Muscle layer of duodenum (tissue), 2 donors: ENCODE measurements at regions not wholly inside any gene's neighbourhood (a gene's known extent, or its start where the extent isn't known, plus 50 kb on each side); places are given as distances from the start of the nearest gene placed in this dataset.
"Not testable (repeated sequence)": the region's sequence is repeated elsewhere in the genome, so short reads cannot be mapped to it uniquely, and the experiment has no call there.

Experiments
- H3K27ac ChIP-seq: one replicate; pipeline ENCODE4 v1.7.0; 2013; ENCODE audit warnings: mild to moderate bottlenecking, low read length
- H3K27me3 ChIP-seq: one replicate; pipeline ENCODE4 v1.7.0; 2013; ENCODE audit warnings: low read depth, mild to moderate bottlenecking, control low read depth, low read length
- H3K36me3 ChIP-seq, 2 donors: one replicate each; pipeline ENCODE4 v1.7.0; 2013; ENCODE audit warnings: low read length in 2 of 2, control low read depth in 1 of 2, mild to moderate bottlenecking in 1 of 2; ENCODE audit not compliant: insufficient read depth in 2 of 2, control insufficient read depth in 1 of 2
- H3K4me1 ChIP-seq, 2 donors: one replicate each; pipeline ENCODE4 v1.7.0; 2013; ENCODE audit warnings: low read length in 2 of 2, mild to moderate bottlenecking in 2 of 2, control low read depth in 1 of 2, moderate library complexity in 1 of 2; ENCODE audit not compliant: insufficient read depth in 2 of 2, control insufficient read depth in 1 of 2
- H3K4me3 ChIP-seq, 2 donors: one replicate each; pipeline ENCODE4 v1.7.0; 2013; ENCODE audit warnings: low read length in 2 of 2, low read depth in 1 of 2, mild to moderate bottlenecking in 1 of 2
- H3K9me3 ChIP-seq, 2 donors: one replicate each; pipeline ENCODE4 v1.7.0; 2013; ENCODE audit warnings: low read length in 2 of 2, control low read depth in 1 of 2, mild to moderate bottlenecking in 1 of 2; ENCODE audit not compliant: control insufficient read depth in 1 of 2
- donor health status: healthy.

DNA sequence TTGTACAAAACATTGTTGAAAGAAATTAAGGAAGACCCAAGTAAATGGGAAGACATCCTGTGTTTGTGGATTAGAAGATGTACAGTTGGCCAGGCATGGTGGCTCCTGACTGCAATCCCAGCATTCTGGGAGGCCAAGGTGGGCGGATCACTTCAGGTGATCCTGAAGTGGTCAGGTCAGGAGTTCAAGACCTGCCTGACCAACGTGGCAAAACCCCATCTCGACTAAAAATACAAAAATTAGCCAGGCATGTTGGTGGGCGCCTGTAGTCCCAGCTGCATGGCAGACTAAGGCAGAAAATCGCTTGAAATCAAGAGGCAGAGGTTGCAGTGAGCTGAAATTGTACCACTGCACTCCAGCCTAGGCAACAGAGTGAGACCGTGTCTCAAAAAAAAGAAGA is 62.0 kb upstream of the SEPTIN5 start:
- Histone ChIP-seq H3K27me3 (no peaks in the 10 kb centered on the region), H3K27ac (no peak overlapping the region), H3K9me3 (peaks cover 9 to 12% of the 10 kb centered on the region in 2 donors), H3K36me3 (no peaks in the 10 kb centered on the region), H3K4me1 (no peaks in the 10 kb centered on the region), H3K4me3 (no peak overlapping the region)

DNA sequence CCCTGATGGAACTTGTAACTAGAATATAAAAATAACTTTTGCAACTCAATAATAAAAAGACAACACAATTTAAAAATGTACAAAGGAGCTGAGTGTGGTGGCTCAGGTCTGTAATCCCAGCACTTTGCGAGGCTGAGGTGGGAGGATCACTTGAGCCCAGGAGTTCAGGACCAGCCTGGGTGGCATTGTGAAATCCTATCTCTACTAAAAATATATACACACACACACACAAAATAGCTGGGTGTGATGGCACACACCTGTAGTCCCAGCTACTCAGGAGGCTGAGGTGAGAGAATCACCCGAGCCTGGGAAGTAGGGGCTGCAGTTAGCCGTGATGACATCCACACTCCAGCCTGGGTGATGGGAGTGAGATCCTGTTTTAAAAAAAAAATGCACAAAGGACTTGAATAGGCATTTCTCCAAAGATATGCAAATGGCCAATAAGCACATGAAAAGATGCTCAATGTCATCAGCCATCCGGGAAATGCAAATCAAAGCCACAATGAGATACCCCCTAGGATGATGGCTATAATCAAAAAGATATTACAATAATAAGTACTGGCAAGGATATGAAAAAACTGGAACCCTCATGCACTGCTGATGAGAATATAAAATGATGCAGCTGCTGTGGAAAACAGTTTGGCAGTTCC is 59.8 kb upstream of the SEPTIN5 start:
- Histone ChIP-seq H3K9me3 (peaks cover 0 to under 1% of the 10 kb centered on the region in 2 donors), H3K4me3 (no peak overlapping the region), H3K27me3 (no peaks in the 10 kb centered on the region), H3K36me3 (no peaks in the 10 kb centered on the region), H3K27ac (no peak overlapping the region), H3K4me1 (no peaks in the 10 kb centered on the region)

DNA sequence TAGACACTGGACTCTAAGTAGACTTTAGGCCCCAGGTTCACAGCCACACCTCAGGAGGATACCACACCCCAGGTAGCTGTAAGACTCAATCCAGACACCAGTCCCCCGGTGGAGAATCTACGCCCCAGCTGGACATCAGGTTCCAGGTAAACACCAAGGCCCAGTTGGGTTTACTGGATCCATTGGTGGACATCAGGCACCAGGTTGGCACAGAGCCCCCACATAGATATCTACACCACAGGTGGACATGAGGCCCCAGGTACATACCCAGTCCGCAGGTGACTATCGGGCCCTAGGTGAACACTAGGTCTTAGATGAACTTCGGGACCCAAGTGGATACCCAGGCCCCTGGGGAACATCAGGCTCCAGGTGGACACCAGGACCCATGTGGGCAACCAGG is 58.9 kb upstream of the SEPTIN5 start:
- Histone ChIP-seq H3K4me3 (no peak overlapping the region), H3K4me1 (no peaks in the 10 kb centered on the region), H3K27ac (no peak overlapping the region), H3K27me3 (no peaks in the 10 kb centered on the region), H3K36me3 (no peaks in the 10 kb centered on the region), H3K9me3 (no peaks in the 10 kb centered on the region)

DNA sequence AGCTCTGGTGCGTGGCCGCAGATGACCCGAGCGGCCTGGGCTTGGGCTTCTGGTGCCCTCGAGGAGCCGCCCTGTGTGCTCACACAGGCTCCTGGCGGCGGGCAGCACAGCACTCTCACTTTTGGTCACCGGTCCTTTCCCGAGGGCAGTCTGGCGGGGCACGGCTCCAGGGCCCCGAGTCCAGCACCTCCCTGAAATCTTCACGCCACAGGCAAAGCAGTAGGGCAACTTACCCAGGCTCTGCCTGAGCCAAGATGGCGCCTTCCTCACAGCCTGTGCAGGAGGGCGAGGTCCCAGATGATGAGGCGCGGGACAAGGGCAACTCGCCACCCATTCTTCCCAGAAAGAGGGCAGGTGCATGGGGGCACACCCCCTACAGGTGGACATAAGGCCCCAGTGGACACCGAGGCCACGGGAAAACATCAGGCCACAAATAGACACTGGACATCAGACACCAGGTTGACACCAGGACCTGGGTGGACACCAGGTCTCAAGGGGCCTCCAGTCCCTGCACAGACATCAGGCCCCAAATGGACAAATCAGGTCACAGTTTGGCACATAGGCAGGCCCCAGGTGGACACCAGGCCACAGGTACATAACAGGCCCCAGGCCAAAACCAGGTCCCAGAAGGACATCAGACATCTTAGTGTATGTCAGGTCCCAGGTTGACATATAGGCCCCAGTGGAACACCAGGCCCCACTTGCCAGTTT is 57.6 kb upstream of the SEPTIN5 start:
- H3K4me3 ChIP-seq = no peak overlapping the region
- no peaks in the 10 kb centered on the region for H3K36me3 ChIP-seq
- H3K4me1 ChIP-seq = no peaks in the 10 kb centered on the region
- no peaks in the 10 kb centered on the region for H3K9me3 ChIP-seq
- H3K27me3 ChIP-seq = no peaks in the 10 kb centered on the region
- H3K27ac ChIP-seq = no peak overlapping the region

DNA sequence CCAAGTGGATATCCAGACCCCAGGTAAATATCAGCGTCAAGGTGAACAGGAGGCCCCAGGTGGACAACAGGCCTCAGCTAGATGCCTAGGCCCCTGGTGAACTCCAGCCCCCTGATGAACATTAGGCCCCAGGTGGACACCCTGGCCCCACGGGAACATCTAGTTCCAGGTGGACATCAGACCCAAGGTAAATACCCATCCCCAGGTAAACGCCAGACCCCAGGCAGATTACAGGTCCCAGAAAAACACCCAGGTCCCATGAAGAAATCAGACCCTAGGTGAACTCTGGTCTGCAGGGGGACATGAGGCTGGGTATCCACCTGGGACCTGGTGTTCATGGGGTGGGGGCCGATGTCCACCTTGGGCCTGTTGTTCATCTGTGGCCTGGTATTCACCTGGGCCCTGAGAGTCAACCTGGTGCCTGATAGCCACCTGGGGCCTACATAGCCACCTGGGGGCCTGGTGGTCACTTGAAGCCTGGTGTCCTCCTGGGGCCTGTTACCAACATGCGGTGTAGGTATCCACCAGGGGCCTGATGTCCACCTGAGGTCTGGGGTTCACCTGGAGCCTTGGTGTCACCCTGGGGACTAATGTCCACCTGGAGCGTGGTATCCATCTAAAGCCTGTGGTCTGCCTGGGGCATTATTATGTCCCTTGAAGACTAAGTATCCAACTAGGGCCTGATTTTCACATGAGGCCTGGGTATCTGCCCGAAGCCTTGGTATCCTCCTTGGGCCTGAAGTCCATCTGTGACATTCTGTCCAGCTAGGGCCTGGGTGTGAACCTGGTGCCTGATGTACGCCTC is 56.8 kb upstream of the SEPTIN5 start:
- Histone ChIP-seq H3K4me3 (no peak overlapping the region), H3K9me3 (no peaks in the 10 kb centered on the region), H3K27ac (no peak overlapping the region), H3K4me1 (no peaks in the 10 kb centered on the region), H3K27me3 (no peaks in the 10 kb centered on the region), H3K36me3 (no peaks in the 10 kb centered on the region)

DNA sequence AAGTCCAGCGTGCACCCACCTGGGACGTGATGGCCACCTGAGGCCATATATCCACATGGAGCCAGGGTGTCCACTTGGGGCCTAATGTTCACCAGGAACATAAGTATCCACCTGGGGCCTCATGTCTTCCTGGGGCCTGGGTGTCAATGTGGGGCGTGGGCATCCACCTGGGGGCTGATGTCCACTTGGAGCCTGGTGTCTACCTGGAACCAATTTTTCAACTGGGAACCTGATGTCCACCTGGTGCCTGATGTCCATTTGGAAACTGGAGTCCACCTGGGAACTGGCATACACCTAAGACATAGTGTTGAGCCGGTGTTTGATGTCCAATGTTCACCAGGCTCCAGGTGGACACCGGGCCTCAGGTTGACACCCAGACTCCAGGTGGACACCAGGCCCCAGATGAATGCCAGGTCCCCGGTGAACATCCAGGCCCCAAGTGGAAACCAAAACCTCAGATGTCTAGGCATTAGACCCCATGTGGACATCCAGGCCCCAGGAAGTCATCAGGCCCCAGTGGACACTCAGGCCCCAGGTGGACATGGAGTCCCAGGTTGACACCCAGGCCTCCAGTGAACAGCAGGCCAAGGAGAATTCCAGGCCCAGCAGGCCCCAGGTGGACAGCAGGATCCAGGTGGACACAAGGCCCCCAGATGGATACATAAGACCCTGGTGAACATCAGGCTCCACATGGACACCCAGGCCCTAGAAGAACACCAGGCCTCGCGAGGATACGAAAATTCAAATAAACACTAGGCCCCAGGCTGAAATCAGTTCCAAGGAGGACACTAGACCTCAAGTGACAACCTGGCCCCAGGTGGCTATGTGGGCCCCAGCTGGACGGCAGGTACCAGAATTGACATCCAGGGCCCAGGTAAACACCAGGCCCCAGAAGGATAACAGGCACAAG is 56.0 kb upstream of the SEPTIN5 start:
- Histone ChIP-seq H3K4me3 (no peak overlapping the region), H3K27ac (no peak overlapping the region), H3K36me3 (no peaks in the 10 kb centered on the region), H3K4me1 (peaks cover under 1 to 2% of the 10 kb centered on the region in 2 donors), H3K9me3 (no peaks in the 10 kb centered on the region), H3K27me3 (no peaks in the 10 kb centered on the region)

DNA sequence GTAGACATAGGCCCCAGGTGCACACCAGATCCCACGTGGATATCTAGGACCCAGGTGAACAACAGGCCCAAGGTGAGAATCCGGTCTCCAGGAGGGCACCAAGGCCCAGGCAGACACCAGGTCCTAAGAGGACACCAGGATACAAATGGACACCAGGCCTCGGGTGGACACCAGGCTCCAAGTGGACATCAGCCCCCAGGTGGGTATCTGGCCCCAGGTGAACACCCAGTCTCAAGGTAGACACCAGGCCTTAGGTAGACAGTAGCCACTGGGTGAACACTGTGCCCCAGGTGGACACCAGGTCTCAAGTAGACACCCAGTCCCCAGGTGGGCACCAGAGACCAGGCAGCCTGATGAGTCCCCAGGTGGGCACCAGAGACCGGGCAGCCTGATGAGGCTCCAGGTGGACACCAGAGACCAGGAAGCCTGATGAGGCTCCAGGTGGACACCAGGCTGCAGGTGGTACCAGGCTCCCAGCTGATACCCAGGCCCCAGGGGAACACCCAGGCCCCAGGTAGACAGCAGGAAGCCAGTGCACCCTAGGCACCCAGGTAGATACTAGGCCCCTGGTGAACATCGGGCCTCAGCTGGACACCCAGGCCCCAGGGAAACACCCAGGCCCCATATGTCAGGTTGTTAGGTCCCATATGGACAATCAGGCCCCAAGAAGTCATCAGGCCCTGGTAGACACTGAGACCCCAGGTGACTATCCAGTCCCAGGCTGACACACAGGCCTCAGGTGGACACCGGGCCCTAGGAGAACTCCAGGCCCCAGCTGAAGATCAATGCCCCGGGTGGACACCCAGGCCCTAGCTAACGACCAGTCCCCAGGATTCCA is 55.1 kb upstream of the SEPTIN5 start:
- H3K4me1 ChIP-seq = peaks cover 7 to 11% of the 10 kb centered on the region in 2 donors
- H3K27ac ChIP-seq = no peak overlapping the region
- no peaks in the 10 kb centered on the region for H3K36me3 ChIP-seq
- no peak overlapping the region for H3K4me3 ChIP-seq
- no peaks in the 10 kb centered on the region for H3K27me3 ChIP-seq
- H3K9me3 ChIP-seq = no peaks in the 10 kb centered on the region

DNA sequence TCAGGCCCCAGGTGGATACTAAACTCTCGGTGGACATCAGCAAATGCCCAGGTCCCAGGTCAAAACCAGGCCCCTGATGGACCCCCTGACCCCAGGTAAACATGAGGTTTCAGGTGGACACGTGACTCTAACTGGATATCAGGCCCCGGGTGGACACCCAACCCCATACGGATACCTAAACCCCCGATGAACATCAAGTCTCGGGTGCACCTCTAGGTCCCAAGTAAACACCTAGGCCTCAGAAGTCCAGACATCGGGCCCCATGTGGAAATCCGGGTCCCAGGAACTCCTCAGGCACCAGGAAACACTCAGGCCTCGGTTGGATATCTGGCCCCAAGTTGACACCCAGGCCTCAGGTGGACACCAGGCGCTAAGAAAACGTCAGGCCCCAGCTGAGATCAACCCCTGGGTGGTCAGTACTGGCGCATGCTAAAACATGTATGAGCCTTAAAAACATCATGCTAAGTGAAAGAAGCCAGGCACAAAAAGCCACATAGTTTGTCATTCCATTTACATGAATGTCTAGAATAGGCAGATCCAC is 54.4 kb upstream of the SEPTIN5 start:
- Histone ChIP-seq H3K27me3 (no peaks in the 10 kb centered on the region), H3K9me3 (no peaks in the 10 kb centered on the region), H3K36me3 (no peaks in the 10 kb centered on the region), H3K4me3 (no peak overlapping the region), H3K4me1 (peaks cover 7 to 14% of the 10 kb centered on the region in 2 donors), H3K27ac (no peak overlapping the region)

DNA sequence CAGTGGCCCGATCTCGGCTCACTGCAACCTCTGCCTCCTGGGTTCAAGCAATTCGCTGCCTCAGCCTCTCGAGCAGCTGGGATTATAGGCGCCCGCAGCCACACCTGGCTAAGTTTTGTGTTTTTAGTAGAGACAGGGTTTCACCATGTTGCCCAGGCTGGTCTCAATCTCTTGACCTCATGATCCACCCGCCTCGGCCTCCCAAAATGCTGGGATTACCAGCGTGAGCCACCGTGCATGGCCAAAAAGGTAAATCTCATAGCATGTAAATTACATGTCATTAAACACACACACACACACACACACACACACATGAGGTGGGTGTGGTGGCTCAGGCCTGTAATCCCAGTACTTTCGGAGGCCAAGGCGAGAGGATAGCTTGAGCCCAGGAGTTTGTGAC is 53.7 kb upstream of the SEPTIN5 start:
- H3K4me3 ChIP-seq = not testable (repeated sequence)

DNA sequence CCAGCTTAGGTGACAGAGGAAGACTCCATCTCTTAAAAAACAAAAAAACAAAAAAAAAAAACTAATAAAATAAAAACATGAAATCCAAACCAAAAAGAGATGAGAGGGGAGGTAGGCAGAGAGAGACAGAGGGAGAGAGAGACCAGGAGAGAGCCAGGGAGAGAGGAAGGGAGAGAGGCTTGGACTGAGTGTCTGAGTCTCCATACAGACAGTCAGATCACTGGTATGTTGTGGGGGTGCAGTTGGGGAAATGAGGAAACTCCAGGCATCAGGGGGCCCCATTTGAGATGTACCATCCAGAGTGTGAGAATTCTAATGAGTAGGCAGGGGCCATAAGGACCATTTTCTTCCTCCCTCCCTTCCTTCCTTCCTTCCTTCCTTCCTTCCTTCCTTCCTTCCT is 53.1 kb upstream of the SEPTIN5 start:
- H3K4me1 ChIP-seq = peaks cover 7 to 14% of the 10 kb centered on the region in 2 donors
- H3K9me3 ChIP-seq = no peaks in the 10 kb centered on the region
- no peak overlapping the region for H3K27ac ChIP-seq
- H3K36me3 ChIP-seq = no peaks in the 10 kb centered on the region
- H3K4me3 ChIP-seq = no peak overlapping the region
- no peaks in the 10 kb centered on the region for H3K27me3 ChIP-seq

More for the DNA sequence above, 53.7 kb upstream of the SEPTIN5 start:
- H3K27ac ChIP-seq, H3K9me3 ChIP-seq, H3K27me3 ChIP-seq, H3K36me3 ChIP-seq: not testable (repeated sequence)
- H3K4me1 ChIP-seq = peaks cover 7 to 14% of the 10 kb centered on the region in 2 donors
